ENCODE measurements at regions not wholly inside any gene's neighbourhood (a gene's known extent, or its start where the extent isn't known, plus 50 kb on each side); places are given as distances from the start of the nearest gene placed in this dataset.

GRCh38 chr6:96467814-96468213, 53.8 kb upstream of the UFL1 start:
- Histone ChIP-seq H3K4me2 (ENCODE audit: low read length) (no peak overlapping the region), H2AFZ (ENCODE audit: low read depth, low read length) (no peak overlapping the region), H3K27me3 (ENCODE audit: insufficient read depth, low read depth, low read length) (no peaks in the 10 kb centered on the region), H3K79me2 (replicated peaks; ENCODE audit: insufficient read depth, low read length) (no peaks in the 10 kb centered on the region), H3K4me3 (ENCODE audit: low read length) (no peak overlapping the region), H3K27ac (ENCODE audit: low read length) (no peak overlapping the region), H3K9me3 (ENCODE audit: low read length) (no peaks in the 10 kb centered on the region), H4K20me1 (ENCODE audit: insufficient read depth) (no peaks in the 10 kb centered on the region), H3K9ac (ENCODE audit: low read length) (no peak overlapping the region), H3K9me2 (ENCODE audit: insufficient read depth, low read length) (no peaks in the 10 kb centered on the region), H3F3A (ENCODE audit: insufficient read depth, low read length, poor library complexity, severe bottlenecking) (no peaks in the 10 kb centered on the region), H3K36me3 (ENCODE audit: insufficient read depth, low read length) (no peaks in the 10 kb centered on the region)
- TF ChIP-seq, protein P1, sequence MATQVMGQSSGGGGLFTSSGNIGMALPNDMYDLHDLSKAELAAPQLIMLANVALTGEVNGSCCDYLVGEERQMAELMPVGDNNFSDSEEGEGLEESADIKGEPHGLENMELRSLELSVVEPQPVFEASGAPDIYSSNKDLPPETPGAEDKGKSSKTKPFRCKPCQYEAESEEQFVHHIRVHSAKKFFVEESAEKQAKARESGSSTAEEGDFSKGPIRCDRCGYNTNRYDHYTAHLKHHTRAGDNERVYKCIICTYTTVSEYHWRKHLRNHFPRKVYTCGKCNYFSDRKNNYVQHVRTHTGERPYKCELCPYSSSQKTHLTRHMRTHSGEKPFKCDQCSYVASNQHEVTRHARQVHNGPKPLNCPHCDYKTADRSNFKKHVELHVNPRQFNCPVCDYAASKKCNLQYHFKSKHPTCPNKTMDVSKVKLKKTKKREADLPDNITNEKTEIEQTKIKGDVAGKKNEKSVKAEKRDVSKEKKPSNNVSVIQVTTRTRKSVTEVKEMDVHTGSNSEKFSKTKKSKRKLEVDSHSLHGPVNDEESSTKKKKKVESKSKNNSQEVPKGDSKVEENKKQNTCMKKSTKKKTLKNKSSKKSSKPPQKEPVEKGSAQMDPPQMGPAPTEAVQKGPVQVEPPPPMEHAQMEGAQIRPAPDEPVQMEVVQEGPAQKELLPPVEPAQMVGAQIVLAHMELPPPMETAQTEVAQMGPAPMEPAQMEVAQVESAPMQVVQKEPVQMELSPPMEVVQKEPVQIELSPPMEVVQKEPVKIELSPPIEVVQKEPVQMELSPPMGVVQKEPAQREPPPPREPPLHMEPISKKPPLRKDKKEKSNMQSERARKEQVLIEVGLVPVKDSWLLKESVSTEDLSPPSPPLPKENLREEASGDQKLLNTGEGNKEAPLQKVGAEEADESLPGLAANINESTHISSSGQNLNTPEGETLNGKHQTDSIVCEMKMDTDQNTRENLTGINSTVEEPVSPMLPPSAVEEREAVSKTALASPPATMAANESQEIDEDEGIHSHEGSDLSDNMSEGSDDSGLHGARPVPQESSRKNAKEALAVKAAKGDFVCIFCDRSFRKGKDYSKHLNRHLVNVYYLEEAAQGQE (IDR thresholded peaks at IDR 0.05; ENCODE audit: borderline replicate concordance) = no peak
- no peak for TF ChIP-seq EP300 (conservative IDR thresholded peaks at IDR 0.05; ENCODE audit: poor library complexity, severe bottlenecking)
- TF ChIP-seq SMC3 (conservative IDR thresholded peaks at IDR 0.05; ENCODE audit: poor library complexity) = no peak
- no peak for TF ChIP-seq CTCF (IDR thresholded peaks at IDR 0.05; ENCODE audit: poor library complexity, severe bottlenecking)
- TF ChIP-seq POLR2AphosphoS5 (IDR thresholded peaks at IDR 0.05) = no peak
- no peak for TF ChIP-seq MXI1 (conservative IDR thresholded peaks at IDR 0.05; ENCODE audit: poor library complexity, severe bottlenecking)
- no peak for TF ChIP-seq TAF1 (IDR thresholded peaks at IDR 0.05; ENCODE audit: low read depth)

- Histone ChIP-seq H3K27me3 (ENCODE audit: insufficient read depth, low read depth, low read length) (no peaks in the 10 kb centered on the region), H3K9me3 (ENCODE audit: low read length) (no peaks in the 10 kb centered on the region), H3K36me3 (ENCODE audit: insufficient read depth, low read length) (no peaks in the 10 kb centered on the region), H3F3A (ENCODE audit: insufficient read depth, low read length, poor library complexity, severe bottlenecking) (no peaks in the 10 kb centered on the region), H3K27ac (ENCODE audit: low read length) (no peak overlapping the region), H3K9ac (ENCODE audit: low read length) (no peak overlapping the region), H3K4me2 (ENCODE audit: low read length) (no peak overlapping the region), H3K4me3 (ENCODE audit: low read length) (no peak overlapping the region), H2AFZ (ENCODE audit: low read depth, low read length) (no peak overlapping the region), H4K20me1 (ENCODE audit: insufficient read depth) (no peaks in the 10 kb centered on the region), H3K9me2 (ENCODE audit: insufficient read depth, low read length) (no peaks in the 10 kb centered on the region), H3K79me2 (replicated peaks; ENCODE audit: insufficient read depth, low read length) (no peaks in the 10 kb centered on the region)
- no peak for TF ChIP-seq RAD21 (conservative IDR thresholded peaks at IDR 0.05)
- TF ChIP-seq SMC3 (conservative IDR thresholded peaks at IDR 0.05; ENCODE audit: poor library complexity) = no peak
Measured at GRCh38 chr6:96468281-96468680, 53.3 kb upstream of the UFL1 start.

DNA sequence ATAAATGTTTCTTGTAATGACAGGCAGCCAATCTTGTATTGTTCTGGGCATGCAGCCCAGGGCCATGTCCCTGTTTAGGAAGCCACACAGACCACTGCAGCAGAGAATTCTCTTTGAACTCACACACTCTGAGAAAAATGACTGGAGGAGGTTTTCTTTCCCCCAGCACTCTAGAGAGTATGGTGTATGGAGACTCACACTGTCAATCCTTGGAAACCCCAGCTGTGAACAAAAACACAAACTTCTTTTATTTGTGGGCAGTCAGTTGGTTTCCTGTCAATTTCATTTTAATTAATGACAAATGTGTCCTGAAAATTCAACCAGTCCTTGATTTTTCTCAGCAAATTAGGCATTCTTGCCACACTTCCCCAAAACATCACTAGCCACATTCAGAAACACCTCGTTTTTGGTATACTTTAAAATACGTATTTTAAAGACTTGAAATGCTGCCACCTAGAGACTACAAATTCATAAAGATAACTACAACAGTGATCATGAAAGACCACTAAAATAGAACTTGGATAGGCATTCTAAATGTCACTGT, 52.9 kb upstream of the UFL1 start:
- no peaks in the 10 kb centered on the region for H3K27me3 ChIP-seq (ENCODE audit: insufficient read depth, low read depth, low read length)
- no peak overlapping the region for H2AFZ ChIP-seq (ENCODE audit: low read depth, low read length)
- H3K79me2 ChIP-seq (replicated peaks; ENCODE audit: insufficient read depth, low read length) = no peaks in the 10 kb centered on the region
- no peak overlapping the region for H3K4me2 ChIP-seq (ENCODE audit: low read length)
- H3K4me3 ChIP-seq (ENCODE audit: low read length) = no peak overlapping the region
- no peak overlapping the region for H3K27ac ChIP-seq (ENCODE audit: low read length)
- no peaks in the 10 kb centered on the region for H4K20me1 ChIP-seq (ENCODE audit: insufficient read depth)
- TF ChIP-seq SMC3 (conservative IDR thresholded peaks at IDR 0.05; ENCODE audit: poor library complexity) = peak; percentile 72
- peak; percentile 73 for TF ChIP-seq RAD21 (conservative IDR thresholded peaks at IDR 0.05)
- no peak for TF ChIP-seq EP300 (conservative IDR thresholded peaks at IDR 0.05; ENCODE audit: poor library complexity, severe bottlenecking)
- peak; percentile 70 for TF ChIP-seq CTCF (IDR thresholded peaks at IDR 0.05; ENCODE audit: poor library complexity, severe bottlenecking)
- H3F3A ChIP-seq (ENCODE audit: insufficient read depth, low read length, poor library complexity, severe bottlenecking) = no peaks in the 10 kb centered on the region
- no peaks in the 10 kb centered on the region for H3K9me3 ChIP-seq (ENCODE audit: low read length)
- H3K9me2 ChIP-seq (ENCODE audit: insufficient read depth, low read length) = no peaks in the 10 kb centered on the region
- no peak overlapping the region for H3K9ac ChIP-seq (ENCODE audit: low read length)
- no peaks in the 10 kb centered on the region for H3K36me3 ChIP-seq (ENCODE audit: insufficient read depth, low read length)

All from neural cell (in vitro differentiated cells).